ENCODE measurements at regions not wholly inside any gene's neighbourhood (a gene's known extent, or its start where the extent isn't known, plus 50 kb on each side); places are given as distances from the start of the nearest gene placed in this dataset.

DNA sequence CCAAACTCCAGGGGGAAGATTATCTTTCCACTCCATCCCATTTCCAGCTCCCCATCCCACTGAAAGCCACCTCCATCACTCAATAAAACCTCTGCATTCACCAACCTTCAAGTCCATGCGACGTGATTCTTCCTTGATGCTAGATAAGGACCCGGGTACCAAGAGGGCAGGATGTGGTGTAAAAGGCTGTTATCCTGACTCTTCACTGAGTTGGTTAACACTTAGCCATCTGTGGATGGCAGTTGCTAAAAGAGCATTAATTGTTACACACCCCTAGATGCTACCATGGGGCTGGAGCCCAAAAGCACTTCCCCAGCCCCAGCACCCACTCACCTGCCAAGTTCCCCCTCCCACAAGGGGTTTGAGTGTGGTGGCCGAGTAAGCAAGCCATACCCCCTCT, 53.4 kb upstream of the DPP10 start:
- Mint-ChIP-seq H3K27me3 (no peaks in the 10 kb centered on the region), H3K9me3 (peaks cover 9% of the 10 kb centered on the region), H3K27ac (ENCODE audit: low read depth) (no peak overlapping the region), H3K4me1 (no peaks in the 10 kb centered on the region), H3K36me3 (ENCODE audit: insufficient read depth) (no peaks in the 10 kb centered on the region), H3K4me3 (no peak overlapping the region)
- ATAC-seq (replicated peaks; ENCODE audit: extremely low read depth, poor library complexity, severe bottlenecking) (no peak), DNase-seq (ENCODE audit: low spot score in 2 of 2) (no peak)
